Activated naive CD4-positive, alpha-beta T cell treated with anti-CD3 and anti-CD28 coated beads, Interleukin-2, amount 50 U/mL, for 72 hours (primary cell): ENCODE measurements at regions not wholly inside any gene's neighbourhood (a gene's known extent, or its start where the extent isn't known, plus 50 kb on each side); places are given as distances from the start of the nearest gene placed in this dataset.

ENCODE experiments used
- ATAC-seq, 2 donors: fragments of 150-1000 bp; cut with Tn5 transposase; 2 replicates each; pipeline ENCODE4 v1.10.0; 2021; ENCODE audit warnings: mild to moderate bottlenecking in 2 of 2, moderate library complexity in 2 of 2
- DNase-seq, 2 donors: peaks; one replicate each; pipeline ENCODE4 v3.0.0; 2021 to 2022; ENCODE audit warnings: low spot score in 2 of 2
- H3K27ac Mint-ChIP-seq, 2 donors: one replicate each; pipeline ENCODE4 v1.8.0; 2022; ENCODE audit warnings: mild to moderate bottlenecking in 2 of 2, mixed read lengths in 2 of 2
- H3K36me3 Mint-ChIP-seq, 2 donors: one replicate each; pipeline ENCODE4 v1.8.0; 2022; ENCODE audit warnings: mixed read lengths in 2 of 2
- H3K9me3 Mint-ChIP-seq, 2 donors: one replicate each; pipeline ENCODE4 v1.8.0; 2022; ENCODE audit warnings: mixed read lengths in 2 of 2

GRCh38 chr4:22942920-22943559 is 250.3 kb downstream of the GBA3 start:
- no peaks in the 10 kb centered on the region for H3K36me3 Mint-ChIP-seq
- no peaks in the 10 kb centered on the region for H3K9me3 Mint-ChIP-seq
- DNase-seq, result no peak
- no peak for ATAC-seq
- no peak overlapping the region for H3K27ac Mint-ChIP-seq

- H3K9me3 Mint-ChIP-seq, result no peaks in the 10 kb centered on the region
- no peaks in the 10 kb centered on the region for H3K36me3 Mint-ChIP-seq
- ATAC-seq (no peak), DNase-seq (no peak)
- no peak overlapping the region for H3K27ac Mint-ChIP-seq
Observed at GRCh38 chr4:22941688-22942375, 249.1 kb downstream of the GBA3 start.

GRCh38 chr4:22932326-22932725 is 239.6 kb downstream of the GBA3 start:
- Mint-ChIP-seq H3K36me3 (no peaks in the 10 kb centered on the region), H3K27ac (no peak overlapping the region), H3K9me3 (peaks cover 0 to 7% of the 10 kb centered on the region in 2 donors)
- DNase-seq, result no peak
- no peak for ATAC-seq

- H3K27ac Mint-ChIP-seq, result no peak overlapping the region
- H3K36me3 Mint-ChIP-seq, result peaks cover 0 to 5% of the 10 kb centered on the region in 2 donors
- peaks cover 10 to 17% of the 10 kb centered on the region in 2 donors for H3K9me3 Mint-ChIP-seq
- no peak for ATAC-seq
- DNase-seq, result no peak
Observed at GRCh38 chr4:22922426-22922825, 229.7 kb downstream of the GBA3 start.

- DNase-seq, result no peak
- Mint-ChIP-seq H3K9me3 (peaks cover 10 to 17% of the 10 kb centered on the region in 2 donors), H3K36me3 (peaks cover 0 to 5% of the 10 kb centered on the region in 2 donors), H3K27ac (no peak overlapping the region)
- no peak for ATAC-seq
Observed at GRCh38 chr4:22921936-22922335, 229.2 kb downstream of the GBA3 start.

GRCh38 chr4:22911285-22911684 is 218.5 kb downstream of the GBA3 start:
- Mint-ChIP-seq H3K36me3 (no peaks in the 10 kb centered on the region), H3K9me3 (no peaks in the 10 kb centered on the region), H3K27ac (no peak overlapping the region)
- DNase-seq, result no peak
- no peak for ATAC-seq

- ATAC-seq (no peak), DNase-seq (no peak)
- H3K27ac Mint-ChIP-seq, result peak overlapping the region in 1 of 2 donors; percentile 51
- no peaks in the 10 kb centered on the region for H3K36me3 Mint-ChIP-seq
- H3K9me3 Mint-ChIP-seq, result no peaks in the 10 kb centered on the region
Observed at GRCh38 chr4:22910200-22910599, 217.5 kb downstream of the GBA3 start.

GRCh38 chr4:22906045-22906444 is 213.3 kb downstream of the GBA3 start:
- no peaks in the 10 kb centered on the region for H3K36me3 Mint-ChIP-seq
- no peak for ATAC-seq
- DNase-seq, result no peak

GRCh38 chr4:22903913-22904312 is 211.2 kb downstream of the GBA3 start:
- Mint-ChIP-seq H3K27ac (no peak overlapping the region), H3K9me3 (no peaks in the 10 kb centered on the region), H3K36me3 (no peaks in the 10 kb centered on the region)
- no peak for DNase-seq
- no peak for ATAC-seq

More at GRCh38 chr4:22906045-22906444, 213.3 kb downstream of the GBA3 start:
- Mint-ChIP-seq H3K27ac (no peak overlapping the region), H3K9me3 (no peaks in the 10 kb centered on the region)

- Mint-ChIP-seq H3K36me3 (no peaks in the 10 kb centered on the region), H3K9me3 (no peaks in the 10 kb centered on the region), H3K27ac (no peak overlapping the region)
- DNase-seq, result no peak
- no peak for ATAC-seq
Observed at GRCh38 chr4:22901631-22902030, 208.9 kb downstream of the GBA3 start.

GRCh38 chr4:22900876-22901275 is 208.1 kb downstream of the GBA3 start:
- no peaks in the 10 kb centered on the region for H3K36me3 Mint-ChIP-seq
- H3K27ac Mint-ChIP-seq, result no peak overlapping the region
- no peak for ATAC-seq
- DNase-seq, result no peak
- no peaks in the 10 kb centered on the region for H3K9me3 Mint-ChIP-seq

- DNase-seq, result peak in 1 of 2 donors; percentile 20
- ATAC-seq, result no peak
- no peaks in the 10 kb centered on the region for H3K9me3 Mint-ChIP-seq
- H3K27ac Mint-ChIP-seq, result no peak overlapping the region
- no peaks in the 10 kb centered on the region for H3K36me3 Mint-ChIP-seq
Observed at GRCh38 chr4:22897520-22898108, 204.9 kb downstream of the GBA3 start.

- Mint-ChIP-seq H3K27ac (no peak overlapping the region), H3K9me3 (peaks cover 0 to 5% of the 10 kb centered on the region in 2 donors), H3K36me3 (no peaks in the 10 kb centered on the region)
- ATAC-seq (no peak), DNase-seq (no peak)
Observed at GRCh38 chr4:22895482-22895881, 202.7 kb downstream of the GBA3 start.

- ATAC-seq, result no peak
- Mint-ChIP-seq H3K27ac (no peak overlapping the region), H3K9me3 (peaks cover 6 to 7% of the 10 kb centered on the region in 2 donors), H3K36me3 (peaks cover 0 to 4% of the 10 kb centered on the region in 2 donors)
- DNase-seq, result no peak
Observed at GRCh38 chr4:22884157-22884556, 191.4 kb downstream of the GBA3 start.

GRCh38 chr4:22881411-22881810 is 188.7 kb downstream of the GBA3 start:
- ATAC-seq (no peak), DNase-seq (no peak)
- peaks cover 0 to 5% of the 10 kb centered on the region in 2 donors for H3K9me3 Mint-ChIP-seq
- no peaks in the 10 kb centered on the region for H3K36me3 Mint-ChIP-seq
- no peak overlapping the region for H3K27ac Mint-ChIP-seq

GRCh38 chr4:22877486-22878052 is 184.8 kb downstream of the GBA3 start:
- H3K27ac Mint-ChIP-seq, result no peak overlapping the region

GRCh38 chr4:22876270-22876669 is 183.5 kb downstream of the GBA3 start:
- Mint-ChIP-seq H3K9me3 (peaks cover 0 to 3% of the 10 kb centered on the region in 2 donors), H3K36me3 (no peaks in the 10 kb centered on the region), H3K27ac (no peak overlapping the region)
- ATAC-seq (no peak), DNase-seq (no peak)

More at GRCh38 chr4:22877486-22878052, 184.8 kb downstream of the GBA3 start:
- ATAC-seq (no peak), DNase-seq (no peak)
- Mint-ChIP-seq H3K36me3 (no peaks in the 10 kb centered on the region), H3K9me3 (peaks cover 3 to 4% of the 10 kb centered on the region in 2 donors)
